ENCODE measurements at regions not wholly inside any gene's neighbourhood (a gene's known extent, or its start where the extent isn't known, plus 50 kb on each side); places are given as distances from the start of the nearest gene placed in this dataset.

DNA sequence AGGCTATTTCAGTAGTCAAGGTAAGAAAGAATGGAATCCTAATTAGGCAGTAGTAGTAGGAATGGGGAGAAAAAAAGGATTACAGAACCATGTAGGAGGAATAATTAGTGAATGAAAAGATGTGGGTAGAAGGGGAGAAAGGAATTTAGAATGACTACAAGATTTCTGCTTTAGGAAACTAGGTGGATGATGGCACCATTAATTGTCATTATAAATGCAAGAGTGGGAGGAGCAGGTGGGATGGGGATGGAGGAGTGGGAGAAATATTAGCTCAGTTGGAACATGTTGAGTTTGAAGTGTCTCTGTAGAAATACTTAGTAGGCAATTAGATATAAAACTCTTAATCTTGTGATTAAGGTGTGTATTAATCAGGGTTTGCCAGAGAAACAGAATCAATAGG lies 50.0 kb upstream of the C21orf91 start:
- DNase-seq = no peak

Data from effector CD4-positive, alpha-beta T cell (primary cell).